ENCODE measurements at regions not wholly inside any gene's neighbourhood (a gene's known extent, or its start where the extent isn't known, plus 50 kb on each side); places are given as distances from the start of the nearest gene placed in this dataset.
"Not testable (repeated sequence)": the region's sequence is repeated elsewhere in the genome, so short reads cannot be mapped to it uniquely, and the experiment has no call there.

GRCh38 chr2:16429431-16430145, 236.0 kb downstream of the CYRIA start:
- ATAC-seq: no peak
- intact Hi-C loops (cut with micrococcal nuclease): no loop called here
- DNase-seq: no peak

- intact Hi-C loops (cut with micrococcal nuclease): no loop called here
- no peak for ATAC-seq
- DNase-seq: no peak
Observed at GRCh38 chr2:16429002-16429401, 236.6 kb downstream of the CYRIA start.

- intact Hi-C loops (cut with micrococcal nuclease): no loop called here
- ATAC-seq: peak; percentile 98
- peak; percentile 35 for DNase-seq
Observed at GRCh38 chr2:16425462-16426336, 239.9 kb downstream of the CYRIA start.

- ATAC-seq: peak; percentile 44
- intact Hi-C loops (cut with micrococcal nuclease): no loop called here
- no peak for DNase-seq
Observed at GRCh38 chr2:16420421-16420820, 245.2 kb downstream of the CYRIA start.

GRCh38 chr2:16417726-16418125, 247.9 kb downstream of the CYRIA start:
- ATAC-seq (no peak), DNase-seq (no peak)
- intact Hi-C loops (cut with micrococcal nuclease): no loop called here

- intact Hi-C loops (cut with micrococcal nuclease): no loop called here
- ATAC-seq (no peak), DNase-seq (no peak)
Observed at GRCh38 chr2:16416651-16417050, 249.0 kb downstream of the CYRIA start.

- DNase-seq; intact Hi-C loops (cut with micrococcal nuclease); ATAC-seq: not testable (repeated sequence)
Observed at GRCh38 chr2:16415861-16416260, 249.8 kb downstream of the CYRIA start.

GRCh38 chr2:16413947-16414346, 251.7 kb downstream of the CYRIA start:
- intact Hi-C loops (cut with micrococcal nuclease): no loop called here
- DNase-seq: no peak
- no peak for ATAC-seq

GRCh38 chr2:16413285-16413684, 252.3 kb downstream of the CYRIA start:
- intact Hi-C loops (cut with micrococcal nuclease): no loop called here
- peak; percentile 65 for DNase-seq
- peak; percentile 98 for ATAC-seq

GRCh38 chr2:16412321-16413030, 253.2 kb downstream of the CYRIA start:
- ATAC-seq (no peak), DNase-seq (no peak)
- intact Hi-C loops (cut with micrococcal nuclease): no loop called here

- ATAC-seq (no peak), DNase-seq (no peak)
- intact Hi-C loops (cut with micrococcal nuclease): no loop called here
Observed at GRCh38 chr2:16411788-16412187, 253.8 kb downstream of the CYRIA start.

GRCh38 chr2:16409849-16410248, 255.8 kb downstream of the CYRIA start:
- ATAC-seq (no peak), DNase-seq (no peak)
- intact Hi-C loops (cut with micrococcal nuclease): no loop called here

GRCh38 chr2:16409006-16409390, 256.6 kb downstream of the CYRIA start:
- ATAC-seq: no peak
- DNase-seq: no peak
- intact Hi-C loops (cut with micrococcal nuclease): no loop called here

GRCh38 chr2:16408331-16409005, 257.2 kb downstream of the CYRIA start:
- DNase-seq: no peak
- ATAC-seq: no peak
- intact Hi-C loops (cut with micrococcal nuclease): no loop called here

GRCh38 chr2:16407358-16407757, 258.3 kb downstream of the CYRIA start:
- intact Hi-C loops (cut with micrococcal nuclease): no loop called here
- peak; percentile 52 for DNase-seq
- peak; percentile 94 for ATAC-seq

- peak; percentile 23 for ATAC-seq
Observed at GRCh38 chr2:16406496-16407289, 258.9 kb downstream of the CYRIA start.

GRCh38 chr2:16405551-16405950, 260.1 kb downstream of the CYRIA start:
- intact Hi-C loops (cut with micrococcal nuclease): no loop called here
- DNase-seq: no peak
- ATAC-seq: no peak

More at GRCh38 chr2:16406496-16407289, 258.9 kb downstream of the CYRIA start:
- intact Hi-C loops (cut with micrococcal nuclease): no loop called here
- no peak for DNase-seq

GRCh38 chr2:16404551-16405300, 260.9 kb downstream of the CYRIA start:
- ATAC-seq: no peak
- intact Hi-C loops (cut with micrococcal nuclease): no loop called here
- DNase-seq: no peak
